ENCODE measurements at regions not wholly inside any gene's neighbourhood (a gene's known extent, or its start where the extent isn't known, plus 50 kb on each side); places are given as distances from the start of the nearest gene placed in this dataset.

- Mint-ChIP-seq H3K9me3 (no peaks in the 10 kb centered on the region), H3K36me3 (no peaks in the 10 kb centered on the region), H3K27ac (no peak overlapping the region), H3K4me1 (peaks cover 48% of the 10 kb centered on the region), H3K4me3 (no peak overlapping the region), H3K27me3 (ENCODE audit: low read depth) (no peaks in the 10 kb centered on the region)
- POLR2A ChIA-PET = no interaction called here
- TF ChIP-seq, protein P1, sequence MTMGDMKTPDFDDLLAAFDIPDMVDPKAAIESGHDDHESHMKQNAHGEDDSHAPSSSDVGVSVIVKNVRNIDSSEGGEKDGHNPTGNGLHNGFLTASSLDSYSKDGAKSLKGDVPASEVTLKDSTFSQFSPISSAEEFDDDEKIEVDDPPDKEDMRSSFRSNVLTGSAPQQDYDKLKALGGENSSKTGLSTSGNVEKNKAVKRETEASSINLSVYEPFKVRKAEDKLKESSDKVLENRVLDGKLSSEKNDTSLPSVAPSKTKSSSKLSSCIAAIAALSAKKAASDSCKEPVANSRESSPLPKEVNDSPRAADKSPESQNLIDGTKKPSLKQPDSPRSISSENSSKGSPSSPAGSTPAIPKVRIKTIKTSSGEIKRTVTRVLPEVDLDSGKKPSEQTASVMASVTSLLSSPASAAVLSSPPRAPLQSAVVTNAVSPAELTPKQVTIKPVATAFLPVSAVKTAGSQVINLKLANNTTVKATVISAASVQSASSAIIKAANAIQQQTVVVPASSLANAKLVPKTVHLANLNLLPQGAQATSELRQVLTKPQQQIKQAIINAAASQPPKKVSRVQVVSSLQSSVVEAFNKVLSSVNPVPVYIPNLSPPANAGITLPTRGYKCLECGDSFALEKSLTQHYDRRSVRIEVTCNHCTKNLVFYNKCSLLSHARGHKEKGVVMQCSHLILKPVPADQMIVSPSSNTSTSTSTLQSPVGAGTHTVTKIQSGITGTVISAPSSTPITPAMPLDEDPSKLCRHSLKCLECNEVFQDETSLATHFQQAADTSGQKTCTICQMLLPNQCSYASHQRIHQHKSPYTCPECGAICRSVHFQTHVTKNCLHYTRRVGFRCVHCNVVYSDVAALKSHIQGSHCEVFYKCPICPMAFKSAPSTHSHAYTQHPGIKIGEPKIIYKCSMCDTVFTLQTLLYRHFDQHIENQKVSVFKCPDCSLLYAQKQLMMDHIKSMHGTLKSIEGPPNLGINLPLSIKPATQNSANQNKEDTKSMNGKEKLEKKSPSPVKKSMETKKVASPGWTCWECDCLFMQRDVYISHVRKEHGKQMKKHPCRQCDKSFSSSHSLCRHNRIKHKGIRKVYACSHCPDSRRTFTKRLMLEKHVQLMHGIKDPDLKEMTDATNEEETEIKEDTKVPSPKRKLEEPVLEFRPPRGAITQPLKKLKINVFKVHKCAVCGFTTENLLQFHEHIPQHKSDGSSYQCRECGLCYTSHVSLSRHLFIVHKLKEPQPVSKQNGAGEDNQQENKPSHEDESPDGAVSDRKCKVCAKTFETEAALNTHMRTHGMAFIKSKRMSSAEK (CRISPR knock-in tag; IDR thresholded peaks at IDR 0.05; ENCODE audit: borderline replicate concordance) = no peak
- TF ChIP-seq ZNF671 (CRISPR knock-in tag; IDR thresholded peaks at IDR 0.05) (no peak), SMAD4 (CRISPR knock-in tag; IDR thresholded peaks at IDR 0.05) (no peak), GTF2I (CRISPR knock-in tag; conservative IDR thresholded peaks at IDR 0.05) (no peak), CREM (CRISPR knock-in tag; IDR thresholded peaks at IDR 0.05) (no peak), MYBL2 (CRISPR knock-in tag; IDR thresholded peaks at IDR 0.05) (no peak), ZNF138 (CRISPR knock-in tag; conservative IDR thresholded peaks at IDR 0.05) (no peak), ATF1 (CRISPR knock-in tag; IDR thresholded peaks at IDR 0.05) (no peak), GABPB1 (CRISPR knock-in tag; IDR thresholded peaks at IDR 0.05) (no peak), ELF4 (CRISPR knock-in tag; IDR thresholded peaks at IDR 0.05; ENCODE audit: low read depth) (no peak), PRRX2 (CRISPR knock-in tag; IDR thresholded peaks at IDR 0.05) (no peak), ATF2 (CRISPR knock-in tag; IDR thresholded peaks at IDR 0.05; ENCODE audit: borderline replicate concordance, low read depth) (no peak), ZNF423 (CRISPR knock-in tag; IDR thresholded peaks at IDR 0.05) (no peak), ZNF396 (CRISPR knock-in tag; IDR thresholded peaks at IDR 0.05; ENCODE audit: borderline replicate concordance) (no peak), JAZF1 (CRISPR knock-in tag; IDR thresholded peaks at IDR 0.05) (no peak)
- TF ChIP-seq, protein P2, sequence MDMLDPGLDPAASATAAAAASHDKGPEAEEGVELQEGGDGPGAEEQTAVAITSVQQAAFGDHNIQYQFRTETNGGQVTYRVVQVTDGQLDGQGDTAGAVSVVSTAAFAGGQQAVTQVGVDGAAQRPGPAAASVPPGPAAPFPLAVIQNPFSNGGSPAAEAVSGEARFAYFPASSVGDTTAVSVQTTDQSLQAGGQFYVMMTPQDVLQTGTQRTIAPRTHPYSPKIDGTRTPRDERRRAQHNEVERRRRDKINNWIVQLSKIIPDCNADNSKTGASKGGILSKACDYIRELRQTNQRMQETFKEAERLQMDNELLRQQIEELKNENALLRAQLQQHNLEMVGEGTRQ (CRISPR knock-in tag; IDR thresholded peaks at IDR 0.05) = no peak
- TF ChIP-seq, protein P3, sequence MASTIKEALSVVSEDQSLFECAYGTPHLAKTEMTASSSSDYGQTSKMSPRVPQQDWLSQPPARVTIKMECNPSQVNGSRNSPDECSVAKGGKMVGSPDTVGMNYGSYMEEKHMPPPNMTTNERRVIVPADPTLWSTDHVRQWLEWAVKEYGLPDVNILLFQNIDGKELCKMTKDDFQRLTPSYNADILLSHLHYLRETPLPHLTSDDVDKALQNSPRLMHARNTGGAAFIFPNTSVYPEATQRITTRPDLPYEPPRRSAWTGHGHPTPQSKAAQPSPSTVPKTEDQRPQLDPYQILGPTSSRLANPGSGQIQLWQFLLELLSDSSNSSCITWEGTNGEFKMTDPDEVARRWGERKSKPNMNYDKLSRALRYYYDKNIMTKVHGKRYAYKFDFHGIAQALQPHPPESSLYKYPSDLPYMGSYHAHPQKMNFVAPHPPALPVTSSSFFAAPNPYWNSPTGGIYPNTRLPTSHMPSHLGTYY (CRISPR knock-in tag; IDR thresholded peaks at IDR 0.05) = no peak
- ATAC-seq (no peak), DNase-seq (ENCODE audit: low spot score) (no peak)
- CTCF ChIA-PET = no interaction called here
Measured at GRCh38 chr17:72516772-72517399, 396.1 kb downstream of the SOX9 start.

DNA sequence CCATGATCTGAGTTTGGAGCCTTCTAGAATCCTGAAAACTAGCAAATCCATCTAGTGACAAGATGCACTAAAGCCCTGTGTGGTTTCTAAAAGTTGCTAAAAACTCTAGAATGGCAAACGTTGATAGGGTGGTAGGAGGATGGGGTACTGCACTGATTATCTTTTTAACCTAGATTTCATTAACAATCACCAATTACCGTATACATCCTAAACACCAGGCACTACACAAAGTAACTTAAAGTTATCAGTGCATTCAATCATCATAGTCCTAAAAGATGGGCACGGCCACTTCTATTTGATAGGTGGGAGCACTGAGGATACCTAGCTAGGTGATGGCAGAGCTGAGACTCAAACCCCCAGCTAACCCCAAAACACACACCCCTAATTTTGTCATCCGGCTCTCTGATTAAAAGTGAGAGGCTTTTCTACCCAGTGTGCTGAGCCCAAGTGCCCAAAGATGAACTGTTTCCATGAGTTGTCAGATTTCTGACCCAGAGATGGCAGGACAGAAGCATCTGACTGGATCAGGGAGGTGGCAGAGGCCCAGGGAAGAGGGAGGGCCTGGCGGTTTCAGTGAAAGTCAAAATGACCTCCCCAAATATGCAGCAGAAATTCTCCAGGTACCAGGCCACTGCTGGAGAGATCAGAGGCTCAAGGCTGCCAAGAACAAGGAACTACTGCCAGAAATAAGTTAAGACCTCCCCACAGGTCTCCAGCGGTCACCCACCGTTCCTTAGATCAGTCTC is 396.8 kb downstream of the SOX9 start:
- Mint-ChIP-seq H3K27me3 (ENCODE audit: low read depth) (no peaks in the 10 kb centered on the region), H3K36me3 (no peaks in the 10 kb centered on the region), H3K9me3 (no peaks in the 10 kb centered on the region), H3K4me3 (no peak overlapping the region), H3K27ac (peak overlapping the region; percentile 74; the same call in 1 of the 2 replicates), H3K4me1 (peaks cover 46% of the 10 kb centered on the region)
- POLR2A ChIA-PET = no interaction called here
- DNase-seq (ENCODE audit: low spot score) = no peak
- no peak for ATAC-seq
- CTCF ChIA-PET = no interaction called here
- TF ChIP-seq EMX1 (CRISPR knock-in tag; IDR thresholded peaks at IDR 0.05) (no peak), NR3C1 (CRISPR knock-in tag; conservative IDR thresholded peaks at IDR 0.05; ENCODE audit: low read depth) (no peak), ZNF317 (CRISPR knock-in tag; IDR thresholded peaks at IDR 0.05; ENCODE audit: borderline replicate concordance, low read depth) (no peak), ZMAT4 (CRISPR knock-in tag; IDR thresholded peaks at IDR 0.05) (no peak), FOXJ3 (CRISPR knock-in tag; IDR thresholded peaks at IDR 0.05; ENCODE audit: borderline replicate concordance) (no peak), SOX15 (CRISPR knock-in tag; IDR thresholded peaks at IDR 0.05) (no peak), ZBTB43 (CRISPR knock-in tag; IDR thresholded peaks at IDR 0.05) (no peak)
- TF ChIP-seq, protein P4, sequence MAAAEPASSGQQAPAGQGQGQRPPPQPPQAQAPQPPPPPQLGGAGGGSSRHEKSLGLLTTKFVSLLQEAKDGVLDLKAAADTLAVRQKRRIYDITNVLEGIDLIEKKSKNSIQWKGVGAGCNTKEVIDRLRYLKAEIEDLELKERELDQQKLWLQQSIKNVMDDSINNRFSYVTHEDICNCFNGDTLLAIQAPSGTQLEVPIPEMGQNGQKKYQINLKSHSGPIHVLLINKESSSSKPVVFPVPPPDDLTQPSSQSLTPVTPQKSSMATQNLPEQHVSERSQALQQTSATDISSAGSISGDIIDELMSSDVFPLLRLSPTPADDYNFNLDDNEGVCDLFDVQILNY (CRISPR knock-in tag; IDR thresholded peaks at IDR 0.05) = no peak

All from WTC11 (cell line).